GM13977 (cell line): ENCODE measurements at regions not wholly inside any gene's neighbourhood (a gene's known extent, or its start where the extent isn't known, plus 50 kb on each side); places are given as distances from the start of the nearest gene placed in this dataset.

Experiments
- DNase-seq: peaks from one replicate; pipeline ENCODE4 v3.0.0; 2012; ENCODE audit warnings: low spot score
- CTCF ChIP-seq: IDR thresholded peaks from 2 replicates; pipeline ENCODE4 v1.5.1; 2012; ENCODE audit warnings: mild to moderate bottlenecking, control low read depth; ENCODE audit not compliant: insufficient read depth; ENCODE audit errors: extremely low read depth, missing control alignments
- in situ Hi-C: fragments of 300-500 bp; cut with MboI; formaldehyde crosslinking; loops from one replicate; pipeline ENCODE4 v1.12.0; 2022; ENCODE audit warnings: low sequenced_read_pairs, low pct_unique_long_range_greater_than_20kb, mixed read lengths, inconsistent platforms; ENCODE audit not compliant: unreplicated experiment

- TF ChIP-seq CTCF = no peak
- in situ Hi-C loops = no loop called here
- DNase-seq = no peak
These were observed 117.8 kb downstream of the TMEM26 start for GRCh38 chr10:61335359-61335758.

- in situ Hi-C loops = no loop called here
- TF ChIP-seq CTCF = no peak
- no peak for DNase-seq
These were observed 120.6 kb downstream of the TMEM26 start for GRCh38 chr10:61332581-61332980.

GRCh38 chr10:61330669-61331068, 122.5 kb downstream of the TMEM26 start:
- no peak for DNase-seq
- no peak for TF ChIP-seq CTCF
- in situ Hi-C loops = no loop called here

- TF ChIP-seq CTCF = no peak
- DNase-seq = no peak
- in situ Hi-C loops = no loop called here
These were observed 123.3 kb downstream of the TMEM26 start for GRCh38 chr10:61329854-61330253.

- no peak for TF ChIP-seq CTCF
- in situ Hi-C loops = no loop called here
- no peak for DNase-seq
These were observed 127.8 kb downstream of the TMEM26 start for GRCh38 chr10:61325223-61325960.

- TF ChIP-seq CTCF = no peak
- in situ Hi-C loops = no loop called here
These were observed 129.5 kb downstream of the TMEM26 start for GRCh38 chr10:61323726-61324125.

More at GRCh38 chr10:61323726-61324125, 129.5 kb downstream of the TMEM26 start:
- DNase-seq = no peak
